GM21576 (cell line): ENCODE measurements at regions not wholly inside any gene's neighbourhood (a gene's known extent, or its start where the extent isn't known, plus 50 kb on each side); places are given as distances from the start of the nearest gene placed in this dataset.
"Not testable (repeated sequence)": the region's sequence is repeated elsewhere in the genome, so short reads cannot be mapped to it uniquely, and the experiment has no call there.

Experiments used
- ATAC-seq: cut with Tn5 transposase; IDR thresholded peaks from one replicate; pipeline ENCODE4 v1.9.1; 2021; ENCODE audit warnings: mild to moderate bottlenecking, moderate library complexity; ENCODE audit not compliant: unreplicated experiment

GRCh38 chrX:42342981-42343380 is 419.6 kb upstream of the CASK start:
- ATAC-seq: not testable (repeated sequence)
